GM23338 (cell line): ENCODE measurements at regions not wholly inside any gene's neighbourhood (a gene's known extent, or its start where the extent isn't known, plus 50 kb on each side); places are given as distances from the start of the nearest gene placed in this dataset.

Experiments used
- ATAC-seq: fragments of 200-7000 bp; cut with Tn5 transposase; 3 replicates; pipeline ENCODE4 v1.9.1; 2020
- DNase-seq: peaks from one replicate; pipeline ENCODE4 v3.0.0-alpha.2; 2015; ENCODE audit warnings: low spot score
- H2AFZ ChIP-seq: fragments of 200-600 bp; sonication (generic); 2 replicates; pipeline ENCODE4 v1.8.0; 2016; ENCODE audit warnings: antibody characterized with exemption, mild to moderate bottlenecking, moderate library complexity
- H3F3A ChIP-seq: fragments of 200-600 bp; sonication (generic); replicated peaks from 2 replicates; pipeline ENCODE4 v1.8.0; 2017; ENCODE audit warnings: antibody characterized with exemption, mixed run types, low read depth
- H3K27ac ChIP-seq: fragments of 200-600 bp; sonication (generic); 2 replicates; pipeline ENCODE4 v1.6.1; 2016; ENCODE audit warnings: low read depth
- H3K27me3 ChIP-seq: fragments of 200-600 bp; sonication (generic); 2 replicates; pipeline ENCODE4 v1.8.0; 2016; ENCODE audit warnings: mild to moderate bottlenecking, mixed run types, moderate library complexity; ENCODE audit not compliant: insufficient read depth
- H3K36me3 ChIP-seq: fragments of 200-600 bp; sonication (generic); 2 replicates; pipeline ENCODE4 v1.8.0; 2016; ENCODE audit warnings: mild to moderate bottlenecking; ENCODE audit not compliant: insufficient read depth
- H3K4me1 ChIP-seq: fragments of 200-600 bp; sonication (generic); 2 replicates; pipeline ENCODE4 v1.8.0; 2016; ENCODE audit warnings: mild to moderate bottlenecking, moderate library complexity; ENCODE audit not compliant: insufficient read depth
- H3K4me2 ChIP-seq: fragments of 200-600 bp; sonication (generic); 2 replicates; pipeline ENCODE4 v1.7.1; 2017; ENCODE audit warnings: mixed run types
- H3K4me3 ChIP-seq: fragments of 200-600 bp; sonication (generic); 2 replicates; pipeline ENCODE4 v1.6.1; 2016; ENCODE audit warnings: mixed run types
- H3K79me2 ChIP-seq: fragments of 200-600 bp; sonication (generic); replicated peaks from 2 replicates; pipeline ENCODE4 v1.8.0; 2017; ENCODE audit warnings: mild to moderate bottlenecking; ENCODE audit not compliant: insufficient read depth
- H3K9me2 ChIP-seq: fragments of 200-600 bp; sonication (generic); 2 replicates; pipeline ENCODE4 v1.8.0; 2017; ENCODE audit not compliant: insufficient read depth
- H4K20me1 ChIP-seq: fragments of 200-600 bp; sonication (generic); replicated peaks from 2 replicates; pipeline ENCODE4 v1.8.0; 2017; ENCODE audit warnings: mild to moderate bottlenecking; ENCODE audit not compliant: insufficient read depth
- H3K27ac Mint-ChIP-seq: 2 replicates; pipeline ENCODE4 v1.8.0; 2020; ENCODE audit warnings: inconsistent platforms, mild to moderate bottlenecking, moderate library complexity, mixed read lengths
- H3K27me3 Mint-ChIP-seq: 3 replicates; pipeline ENCODE4 v1.8.0; 2022; ENCODE audit warnings: low read depth, mild to moderate bottlenecking, moderate library complexity, mixed read lengths, inconsistent platforms; ENCODE audit not compliant: insufficient read depth, poor library complexity
- H3K36me3 Mint-ChIP-seq: 3 replicates; pipeline ENCODE4 v1.8.0; 2021; ENCODE audit warnings: low read depth, mild to moderate bottlenecking, inconsistent platforms, moderate library complexity, mixed read lengths
- H3K4me1 Mint-ChIP-seq: 3 replicates; pipeline ENCODE4 v1.8.0; 2020; ENCODE audit warnings: mild to moderate bottlenecking, inconsistent platforms, mixed read lengths
- H3K4me3 Mint-ChIP-seq: 3 replicates; pipeline ENCODE4 v1.8.0; 2021; ENCODE audit warnings: moderate library complexity, mild to moderate bottlenecking, inconsistent platforms, mixed read lengths
- H3K9me3 Mint-ChIP-seq: 3 replicates; pipeline ENCODE4 v1.8.0; 2020; ENCODE audit warnings: moderate library complexity, mild to moderate bottlenecking, inconsistent platforms, mixed read lengths
- EZH2phosphoT487 ChIP-seq: fragments of 200-600 bp; sonication (generic); IDR thresholded peaks from one replicate; pipeline ENCODE4 v1.8.1; 2018; ENCODE audit warnings: antibody characterized with exemption; ENCODE audit not compliant: unreplicated experiment
- JUNB ChIP-seq: IDR thresholded peaks from one replicate; pipeline ENCODE4 v1.6.1; 2016; ENCODE audit warnings: antibody characterized with exemption; ENCODE audit not compliant: unreplicated experiment
- POLR2AphosphoS5 ChIP-seq: IDR thresholded peaks from 2 replicates; pipeline ENCODE4 v1.6.1; 2016; ENCODE audit warnings: antibody characterized with exemption, low read depth
- REST ChIP-seq: IDR thresholded peaks from one replicate; pipeline ENCODE4 v1.6.1; 2018; ENCODE audit warnings: antibody characterized with exemption; ENCODE audit not compliant: unreplicated experiment
- ZNF331 ChIP-seq: fragments of 250-450 bp; sonication (Bioruptor Pico); IDR thresholded peaks from 2 replicates; pipeline ENCODE4 v1.5.0; 2020; ENCODE audit warnings: low read depth, mild to moderate bottlenecking, moderate library complexity
- TF ChIP-seq, protein P1 (sequence below): fragments of 250-450 bp; sonication (Bioruptor Pico); IDR thresholded peaks from 2 replicates; pipeline ENCODE4 v1.5.0; 2020; ENCODE audit warnings: mild to moderate bottlenecking, moderate library complexity
- TF ChIP-seq, protein P2 (sequence below): IDR thresholded peaks from 2 replicates; pipeline ENCODE4 v1.6.1; 2016; ENCODE audit warnings: antibody characterized with exemption

- TF ChIP-seq, protein P1, sequence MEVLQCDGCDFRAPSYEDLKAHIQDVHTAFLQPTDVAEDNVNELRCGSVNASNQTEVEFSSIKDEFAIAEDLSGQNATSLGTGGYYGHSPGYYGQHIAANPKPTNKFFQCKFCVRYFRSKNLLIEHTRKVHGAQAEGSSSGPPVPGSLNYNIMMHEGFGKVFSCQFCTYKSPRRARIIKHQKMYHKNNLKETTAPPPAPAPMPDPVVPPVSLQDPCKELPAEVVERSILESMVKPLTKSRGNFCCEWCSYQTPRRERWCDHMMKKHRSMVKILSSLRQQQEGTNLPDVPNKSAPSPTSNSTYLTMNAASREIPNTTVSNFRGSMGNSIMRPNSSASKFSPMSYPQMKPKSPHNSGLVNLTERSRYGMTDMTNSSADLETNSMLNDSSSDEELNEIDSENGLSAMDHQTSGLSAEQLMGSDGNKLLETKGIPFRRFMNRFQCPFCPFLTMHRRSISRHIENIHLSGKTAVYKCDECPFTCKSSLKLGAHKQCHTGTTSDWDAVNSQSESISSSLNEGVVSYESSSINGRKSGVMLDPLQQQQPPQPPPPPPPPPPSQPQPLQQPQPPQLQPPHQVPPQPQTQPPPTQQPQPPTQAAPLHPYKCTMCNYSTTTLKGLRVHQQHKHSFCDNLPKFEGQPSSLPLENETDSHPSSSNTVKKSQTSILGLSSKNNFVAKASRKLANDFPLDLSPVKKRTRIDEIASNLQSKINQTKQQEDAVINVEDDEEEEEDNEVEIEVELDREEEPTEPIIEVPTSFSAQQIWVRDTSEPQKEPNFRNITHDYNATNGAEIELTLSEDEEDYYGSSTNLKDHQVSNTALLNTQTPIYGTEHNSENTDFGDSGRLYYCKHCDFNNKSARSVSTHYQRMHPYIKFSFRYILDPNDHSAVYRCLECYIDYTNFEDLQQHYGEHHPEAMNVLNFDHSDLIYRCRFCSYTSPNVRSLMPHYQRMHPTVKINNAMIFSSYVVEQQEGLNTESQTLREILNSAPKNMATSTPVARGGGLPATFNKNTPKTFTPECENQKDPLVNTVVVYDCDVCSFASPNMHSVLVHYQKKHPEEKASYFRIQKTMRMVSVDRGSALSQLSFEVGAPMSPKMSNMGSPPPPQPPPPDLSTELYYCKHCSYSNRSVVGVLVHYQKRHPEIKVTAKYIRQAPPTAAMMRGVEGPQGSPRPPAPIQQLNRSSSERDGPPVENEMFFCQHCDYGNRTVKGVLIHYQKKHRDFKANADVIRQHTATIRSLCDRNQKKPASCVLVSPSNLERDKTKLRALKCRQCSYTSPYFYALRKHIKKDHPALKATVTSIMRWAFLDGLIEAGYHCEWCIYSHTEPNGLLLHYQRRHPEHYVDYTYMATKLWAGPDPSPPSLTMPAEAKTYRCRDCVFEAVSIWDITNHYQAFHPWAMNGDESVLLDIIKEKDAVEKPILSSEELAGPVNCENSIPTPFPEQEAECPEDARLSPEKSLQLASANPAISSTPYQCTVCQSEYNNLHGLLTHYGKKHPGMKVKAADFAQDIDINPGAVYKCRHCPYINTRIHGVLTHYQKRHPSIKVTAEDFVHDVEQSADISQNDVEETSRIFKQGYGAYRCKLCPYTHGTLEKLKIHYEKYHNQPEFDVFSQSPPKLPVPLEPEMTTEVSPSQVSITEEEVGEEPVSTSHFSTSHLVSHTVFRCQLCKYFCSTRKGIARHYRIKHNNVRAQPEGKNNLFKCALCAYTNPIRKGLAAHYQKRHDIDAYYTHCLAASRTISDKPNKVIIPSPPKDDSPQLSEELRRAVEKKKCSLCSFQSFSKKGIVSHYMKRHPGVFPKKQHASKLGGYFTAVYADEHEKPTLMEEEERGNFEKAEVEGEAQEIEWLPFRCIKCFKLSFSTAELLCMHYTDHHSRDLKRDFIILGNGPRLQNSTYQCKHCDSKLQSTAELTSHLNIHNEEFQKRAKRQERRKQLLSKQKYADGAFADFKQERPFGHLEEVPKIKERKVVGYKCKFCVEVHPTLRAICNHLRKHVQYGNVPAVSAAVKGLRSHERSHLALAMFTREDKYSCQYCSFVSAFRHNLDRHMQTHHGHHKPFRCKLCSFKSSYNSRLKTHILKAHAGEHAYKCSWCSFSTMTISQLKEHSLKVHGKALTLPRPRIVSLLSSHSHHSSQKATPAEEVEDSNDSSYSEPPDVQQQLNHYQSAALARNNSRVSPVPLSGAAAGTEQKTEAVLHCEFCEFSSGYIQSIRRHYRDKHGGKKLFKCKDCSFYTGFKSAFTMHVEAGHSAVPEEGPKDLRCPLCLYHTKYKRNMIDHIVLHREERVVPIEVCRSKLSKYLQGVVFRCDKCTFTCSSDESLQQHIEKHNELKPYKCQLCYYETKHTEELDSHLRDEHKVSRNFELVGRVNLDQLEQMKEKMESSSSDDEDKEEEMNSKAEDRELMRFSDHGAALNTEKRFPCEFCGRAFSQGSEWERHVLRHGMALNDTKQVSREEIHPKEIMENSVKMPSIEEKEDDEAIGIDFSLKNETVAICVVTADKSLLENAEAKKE (CRISPR knock-in tag), result no peak
- no peak for TF ChIP-seq ZNF331 (CRISPR knock-in tag)
- TF ChIP-seq JUNB, result no peak
Measured at GRCh38 chr14:29123017-29123416, 356.4 kb downstream of the FOXG1 start (continued).

DNA sequence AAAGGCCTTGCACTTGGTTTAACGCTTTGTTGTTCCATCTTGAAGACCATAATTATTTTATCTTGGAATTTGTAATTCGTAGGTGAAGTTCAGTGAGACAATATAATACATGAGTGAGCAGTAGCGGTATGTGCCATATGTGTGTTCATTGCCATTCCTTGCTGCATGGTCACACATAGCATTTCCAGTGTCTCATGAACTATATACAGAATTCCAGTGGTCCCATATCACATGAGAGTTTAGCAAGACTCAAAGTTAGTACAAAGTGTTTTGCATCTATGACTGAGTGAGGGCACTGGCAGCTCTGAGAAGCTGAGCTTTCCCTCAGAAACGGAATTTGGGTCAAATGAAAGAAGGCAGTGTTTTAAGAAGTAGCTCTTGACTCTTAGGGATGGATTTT, 359.8 kb downstream of the FOXG1 start:
- no peaks in the 10 kb centered on the region for H3K36me3 Mint-ChIP-seq
- no peaks in the 10 kb centered on the region for H4K20me1 ChIP-seq
- peaks cover 3% of the 10 kb centered on the region; the same call in 2 of the 3 replicates for H3K9me3 Mint-ChIP-seq
- H3K4me1 ChIP-seq, result no peaks in the 10 kb centered on the region
- no peaks in the 10 kb centered on the region for H3F3A ChIP-seq
- no peaks in the 10 kb centered on the region for H3K4me1 Mint-ChIP-seq
- DNase-seq (no peak), ATAC-seq (no peak)
- no peak overlapping the region for H3K4me2 ChIP-seq
- H3K27ac ChIP-seq, result no peak overlapping the region
- H3K27me3 Mint-ChIP-seq, result no peaks in the 10 kb centered on the region
- no peak overlapping the region for H3K4me3 Mint-ChIP-seq
- H3K27ac Mint-ChIP-seq, result no peak overlapping the region
- no peaks in the 10 kb centered on the region for H3K79me2 ChIP-seq
- H3K9me2 ChIP-seq, result no peaks in the 10 kb centered on the region
- H3K4me3 ChIP-seq, result no peak overlapping the region
- no peaks in the 10 kb centered on the region for H3K27me3 ChIP-seq
- H3K36me3 ChIP-seq, result no peaks in the 10 kb centered on the region
- H2AFZ ChIP-seq, result no peak overlapping the region
- TF ChIP-seq ZNF331 (CRISPR knock-in tag) (no peak), REST (no peak), JUNB (no peak), EZH2phosphoT487 (no peak), POLR2AphosphoS5 (no peak)
- TF ChIP-seq, protein P2, sequence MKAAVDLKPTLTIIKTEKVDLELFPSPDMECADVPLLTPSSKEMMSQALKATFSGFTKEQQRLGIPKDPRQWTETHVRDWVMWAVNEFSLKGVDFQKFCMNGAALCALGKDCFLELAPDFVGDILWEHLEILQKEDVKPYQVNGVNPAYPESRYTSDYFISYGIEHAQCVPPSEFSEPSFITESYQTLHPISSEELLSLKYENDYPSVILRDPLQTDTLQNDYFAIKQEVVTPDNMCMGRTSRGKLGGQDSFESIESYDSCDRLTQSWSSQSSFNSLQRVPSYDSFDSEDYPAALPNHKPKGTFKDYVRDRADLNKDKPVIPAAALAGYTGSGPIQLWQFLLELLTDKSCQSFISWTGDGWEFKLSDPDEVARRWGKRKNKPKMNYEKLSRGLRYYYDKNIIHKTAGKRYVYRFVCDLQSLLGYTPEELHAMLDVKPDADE, result no peak
